T-cell (primary cell): ENCODE measurements at regions not wholly inside any gene's neighbourhood (a gene's known extent, or its start where the extent isn't known, plus 50 kb on each side); places are given as distances from the start of the nearest gene placed in this dataset.

Source experiments
- ATAC-seq, 4 experiments: fragments of 200-7000 bp in 3 of 4; fragments of 150-1000 bp in 1 of 4; cut with Tn5 transposase; replicated peaks in 1 of 4; 1 replicate in 3 of 4; 2 replicates in 1 of 4; pipeline ENCODE4 v1.10.0; 2021; ENCODE audit warnings: moderate library complexity in 3 of 4, mild to moderate bottlenecking in 2 of 4, moderate number of reproducible peaks in 1 of 4
- CTCF ChIA-PET, 2 donors: fragments of 300-600 bp; sonication (Branson Sonifier 250); formaldehyde crosslinking; loops; one replicate each; lab custom pipeline; 2022; ENCODE audit warnings: antibody characterized with exemption in 2 of 2; lab: Charles Lee
- POLR2A ChIA-PET, 2 donors: fragments of 300-600 bp; sonication (Branson Sonifier 250); formaldehyde crosslinking; loops; one replicate each; lab custom pipeline; 2022; ENCODE audit warnings: antibody characterized with exemption in 2 of 2; lab: Charles Lee
- DNase-seq, 35 experiments: peaks; one replicate each; pipeline versions ENCODE4 v3.0.0 to v3.0.0-alpha.2; 2013 to 2023
- H3K27ac ChIP-seq: one replicate; pipeline ENCODE4 v1.5.1; 2013; ENCODE audit warnings: low read length
- H3K27me3 ChIP-seq, 2 experiments: replicated peaks in 1 of 2; 1 replicate in 1 of 2; 2 replicates in 1 of 2; pipeline versions ENCODE4 v1.6.1 to v1.7.0; 2013; ENCODE audit warnings: low read length in 1 of 2, mixed read lengths in 1 of 2; ENCODE audit not compliant: control insufficient read depth in 2 of 2, insufficient read depth in 2 of 2; ENCODE audit errors: extremely low read depth in 1 of 2
- H3K36me3 ChIP-seq, 2 donors: 1 replicate in 1 of 2; 2 replicates in 1 of 2; pipeline versions ENCODE4 v1.6.1 to v1.7.0; 2013; ENCODE audit warnings: low read length in 1 of 2; ENCODE audit not compliant: control insufficient read depth in 2 of 2, insufficient read depth in 1 of 2; ENCODE audit errors: extremely low read depth in 1 of 2
- H3K4me1 ChIP-seq, 2 experiments: 1 replicate in 1 of 2; 2 replicates in 1 of 2; pipeline versions ENCODE4 v1.6.1 to v1.7.0; 2013; ENCODE audit warnings: low read length in 2 of 2, mixed read lengths in 1 of 2; ENCODE audit not compliant: insufficient read depth in 2 of 2, control insufficient read depth in 1 of 2; ENCODE audit errors: extremely low read depth in 1 of 2
- H3K4me3 ChIP-seq, 2 donors: 1 replicate in 1 of 2; 2 replicates in 1 of 2; pipeline versions ENCODE4 v1.5.1 to v1.7.0; 2013; ENCODE audit warnings: mild to moderate bottlenecking in 2 of 2, low read length in 1 of 2, moderate library complexity in 1 of 2; ENCODE audit not compliant: control insufficient read depth in 1 of 2; ENCODE audit errors: extremely low read depth in 1 of 2
- H3K9me3 ChIP-seq: 2 replicates; pipeline ENCODE4 v1.7.0; 2013
- H3K27ac Mint-ChIP-seq, 2 donors: one replicate each; pipeline ENCODE4 v1.8.0; 2020 to 2021; ENCODE audit warnings: mild to moderate bottlenecking in 2 of 2, mixed read lengths in 2 of 2
- H3K27me3 Mint-ChIP-seq, 2 donors: one replicate each; pipeline ENCODE4 v1.8.0; 2021 to 2022; ENCODE audit warnings: mixed read lengths in 2 of 2
- H3K36me3 Mint-ChIP-seq: one replicate; pipeline ENCODE4 v1.8.0; 2021; ENCODE audit warnings: mixed read lengths
- H3K4me1 Mint-ChIP-seq, 3 donors: one replicate each; pipeline ENCODE4 v1.8.0; 2020 to 2022; ENCODE audit warnings: mixed read lengths in 3 of 3, mild to moderate bottlenecking in 1 of 3
- H3K4me3 Mint-ChIP-seq, 3 donors: one replicate each; pipeline ENCODE4 v1.8.0; 2020 to 2022; ENCODE audit warnings: mild to moderate bottlenecking in 3 of 3, mixed read lengths in 3 of 3, moderate library complexity in 3 of 3
- H3K9me3 Mint-ChIP-seq, 3 donors: one replicate each; pipeline ENCODE4 v1.8.0; 2020 to 2022; ENCODE audit warnings: mixed read lengths in 3 of 3
- WGBS: methylation state at CpG from one replicate; pipeline ENCODE4 v1.1.5; 2013; ENCODE audit warnings: missing lambda C conversion rate; ENCODE audit not compliant: insufficient coverage; 5-methylcytosine and 5-hydroxymethylcytosine counted together

DNA sequence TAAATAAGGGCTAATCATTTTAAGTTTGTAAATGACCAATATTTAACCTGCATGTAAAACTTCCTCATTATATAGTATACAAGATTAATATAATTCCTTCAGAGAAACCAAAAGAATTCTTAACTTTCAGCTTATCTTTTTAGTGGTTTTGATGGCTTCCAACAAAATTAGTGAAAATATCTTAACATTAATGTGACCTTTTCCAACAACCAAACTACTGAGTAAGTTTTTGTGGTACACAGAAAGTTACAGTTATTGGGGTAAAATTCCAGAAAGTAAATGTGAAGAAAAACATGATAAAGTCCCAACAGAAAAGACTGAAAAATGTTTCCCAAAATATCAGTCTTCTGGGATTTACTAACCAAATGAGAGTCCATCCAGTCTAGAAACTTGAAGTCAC lies 111.0 kb upstream of the PDE3A start:
- Histone ChIP-seq H3K36me3 (no peaks in the 10 kb centered on the region), H3K9me3 (no peaks in the 10 kb centered on the region), H3K4me3 (no peak overlapping the region), H3K27me3 (no peaks in the 10 kb centered on the region), H3K27ac (no peak overlapping the region), H3K4me1 (no peaks in the 10 kb centered on the region)
- Mint-ChIP-seq H3K4me1 (no peaks in the 10 kb centered on the region), H3K36me3 (no peaks in the 10 kb centered on the region), H3K4me3 (no peak overlapping the region), H3K27ac (no peak overlapping the region), H3K9me3 (peaks cover 0 to 3% (median 0%) of the 10 kb centered on the region in 3 donors), H3K27me3 (no peaks in the 10 kb centered on the region)
- CTCF ChIA-PET, result no interaction called here
- POLR2A ChIA-PET, result no interaction called here
- DNase-seq (no peak), ATAC-seq (no peak)

DNA sequence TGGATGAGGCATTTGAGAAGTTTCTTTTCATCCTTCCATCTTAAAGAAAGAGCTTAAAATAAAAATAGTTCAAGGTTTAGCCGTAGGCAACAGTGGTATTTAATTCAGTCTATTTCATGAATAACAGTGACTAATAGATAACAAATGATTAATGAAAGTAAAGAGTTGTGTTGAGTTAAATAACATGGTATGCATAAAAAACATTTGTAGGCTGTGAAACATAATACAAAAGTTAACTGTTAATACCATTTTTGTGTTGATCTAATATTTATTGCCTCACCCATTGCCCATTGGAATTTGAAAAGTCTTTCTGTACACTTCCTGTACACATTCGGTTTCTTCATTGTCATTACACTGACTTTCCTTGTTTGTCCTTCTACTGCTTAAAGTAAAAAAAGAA lies 108.6 kb upstream of the PDE3A start:
- no CpG with 5 or more reads among the region's 2 CpGs for WGBS
- H3K27ac ChIP-seq, result no peak overlapping the region
- no peaks in the 10 kb centered on the region for H3K36me3 ChIP-seq
- no peak overlapping the region for H3K4me3 ChIP-seq
- DNase-seq (no peak), ATAC-seq (no peak)
- ChIA-PET CTCF (no interaction called here), POLR2A (no interaction called here)
- H3K27me3 Mint-ChIP-seq, result no peaks in the 10 kb centered on the region
- no peak overlapping the region for H3K27ac Mint-ChIP-seq
- H3K4me1 ChIP-seq, result no peaks in the 10 kb centered on the region
- H3K4me1 Mint-ChIP-seq, result no peaks in the 10 kb centered on the region
- no peak overlapping the region for H3K4me3 Mint-ChIP-seq
- no peaks in the 10 kb centered on the region for H3K9me3 ChIP-seq
- H3K27me3 ChIP-seq, result no peaks in the 10 kb centered on the region
- no peaks in the 10 kb centered on the region for H3K9me3 Mint-ChIP-seq
- no peaks in the 10 kb centered on the region for H3K36me3 Mint-ChIP-seq

DNA sequence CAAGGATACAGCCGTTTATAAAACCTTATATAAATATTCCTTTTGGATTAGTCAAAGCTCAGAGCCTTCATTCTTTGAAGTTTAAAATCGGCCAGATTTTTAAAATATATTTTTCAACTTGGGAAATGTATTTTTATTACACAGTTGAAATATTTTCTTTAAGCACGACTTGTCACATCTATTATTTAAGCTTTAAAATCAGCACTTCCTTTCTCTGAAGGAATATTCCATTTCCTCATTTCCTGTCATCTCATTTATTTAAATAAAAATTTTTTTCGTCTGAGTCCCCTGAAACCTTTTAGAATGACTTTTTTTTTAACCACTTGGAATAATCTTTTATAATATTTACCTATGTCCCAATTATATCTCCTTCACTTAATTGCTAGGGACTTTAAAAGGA lies 107.5 kb upstream of the PDE3A start:
- H3K27me3 Mint-ChIP-seq, result no peaks in the 10 kb centered on the region
- DNase-seq, result no peak
- H3K36me3 Mint-ChIP-seq, result no peaks in the 10 kb centered on the region
- no peaks in the 10 kb centered on the region for H3K4me1 Mint-ChIP-seq
- no peak overlapping the region for H3K27ac Mint-ChIP-seq
- Histone ChIP-seq H3K4me1 (no peaks in the 10 kb centered on the region), H3K9me3 (no peaks in the 10 kb centered on the region), H3K36me3 (no peaks in the 10 kb centered on the region), H3K27ac (no peak overlapping the region), H3K27me3 (no peaks in the 10 kb centered on the region), H3K4me3 (no peak overlapping the region)
- ChIA-PET POLR2A (no interaction called here), CTCF (no interaction called here)
- no peaks in the 10 kb centered on the region for H3K9me3 Mint-ChIP-seq
- no peak for ATAC-seq
- H3K4me3 Mint-ChIP-seq, result no peak overlapping the region
- no CpG with 5 or more reads among the region's 4 CpGs for WGBS

DNA sequence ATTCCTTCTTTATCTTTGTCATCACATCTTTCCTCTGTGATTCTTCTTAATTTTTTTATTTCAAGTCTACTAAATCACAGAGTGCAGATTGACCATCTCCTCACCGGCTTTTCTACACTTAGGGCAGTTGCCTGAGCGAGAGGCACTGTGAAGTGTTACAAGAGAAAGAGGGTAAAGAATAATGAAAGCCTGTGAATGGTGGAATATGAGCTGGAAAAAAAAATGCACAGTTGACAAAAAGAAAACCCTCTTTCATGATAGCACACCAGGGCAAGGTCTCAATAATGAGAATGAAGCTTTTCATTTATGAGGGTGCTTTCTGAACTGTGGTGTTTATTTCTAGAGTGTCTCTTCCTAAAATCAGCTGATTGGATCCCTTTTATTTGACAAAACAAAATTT lies 106.2 kb upstream of the PDE3A start:
- ChIA-PET POLR2A (no interaction called here), CTCF (no interaction called here)

DNA sequence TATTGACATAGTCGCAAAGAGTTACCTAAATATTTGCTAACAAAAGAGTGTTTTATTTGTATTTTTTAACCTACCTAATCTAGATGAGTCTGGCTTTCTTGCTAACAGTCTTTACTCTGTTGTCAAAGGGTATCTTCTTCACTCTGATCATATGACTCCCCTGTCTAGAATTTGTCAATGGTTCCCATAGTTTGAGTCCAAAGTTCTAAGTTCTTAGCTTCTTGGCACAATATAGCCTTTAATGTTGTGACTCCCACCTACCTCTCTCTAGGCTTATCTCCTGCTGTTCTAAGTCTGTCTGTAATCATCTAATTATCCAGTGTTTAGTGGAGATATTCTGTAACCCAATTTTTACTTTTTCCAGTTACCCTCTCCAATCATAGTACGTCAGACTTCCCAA lies 104.3 kb upstream of the PDE3A start:
- H3K27ac ChIP-seq, result no peak overlapping the region
- Mint-ChIP-seq H3K36me3 (no peaks in the 10 kb centered on the region), H3K4me3 (no peak overlapping the region), H3K4me1 (no peaks in the 10 kb centered on the region), H3K9me3 (peaks cover 0 to 3% (median 0%) of the 10 kb centered on the region in 3 donors), H3K27ac (no peak overlapping the region), H3K27me3 (no peaks in the 10 kb centered on the region)
- no CpG with 5 or more reads among the region's 2 CpGs for WGBS
- no peaks in the 10 kb centered on the region for H3K36me3 ChIP-seq
- ATAC-seq (no peak), DNase-seq (no peak)
- H3K4me3 ChIP-seq, result no peak overlapping the region
- ChIA-PET CTCF (no interaction called here), POLR2A (no interaction called here)
- no peaks in the 10 kb centered on the region for H3K9me3 ChIP-seq
- H3K4me1 ChIP-seq, result no peaks in the 10 kb centered on the region
- H3K27me3 ChIP-seq, result no peaks in the 10 kb centered on the region

More for the DNA sequence above, 106.2 kb upstream of the PDE3A start:
- Mint-ChIP-seq H3K36me3 (no peaks in the 10 kb centered on the region), H3K27me3 (no peaks in the 10 kb centered on the region), H3K27ac (no peak overlapping the region), H3K9me3 (no peaks in the 10 kb centered on the region), H3K4me3 (no peak overlapping the region), H3K4me1 (no peaks in the 10 kb centered on the region)
- H3K9me3 ChIP-seq, result no peaks in the 10 kb centered on the region
- no peaks in the 10 kb centered on the region for H3K4me1 ChIP-seq
- no peak overlapping the region for H3K4me3 ChIP-seq
- H3K27me3 ChIP-seq, result no peaks in the 10 kb centered on the region
- DNase-seq (no peak), ATAC-seq (no peak)
- no peaks in the 10 kb centered on the region for H3K36me3 ChIP-seq
- WGBS, result no CpG with 5 or more reads among the region's 2 CpGs
- no peak overlapping the region for H3K27ac ChIP-seq

DNA sequence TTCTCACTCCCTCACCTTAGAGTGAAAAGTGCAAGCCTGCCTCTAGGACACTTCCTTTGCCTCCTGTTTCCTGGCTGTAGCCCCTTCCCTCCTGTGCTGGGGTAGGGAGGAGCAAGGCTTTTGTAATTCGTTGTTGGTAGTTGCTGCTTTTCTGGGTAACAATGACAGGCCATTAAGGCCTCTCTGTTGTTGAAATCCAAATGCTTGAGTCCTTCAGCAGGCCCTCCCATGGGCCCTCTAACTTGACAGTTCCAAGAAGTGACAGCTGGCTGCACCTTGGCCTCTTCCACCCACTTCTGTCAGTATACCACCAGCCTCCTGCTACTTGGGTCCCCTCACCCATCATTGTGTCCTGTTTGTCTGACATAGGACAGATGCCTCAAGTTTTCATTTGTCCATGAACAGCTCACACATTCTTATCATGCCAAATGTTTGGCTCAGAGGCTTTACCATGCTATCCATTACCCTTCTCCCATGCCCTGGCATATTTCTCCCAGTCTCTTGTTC lies 103.7 kb upstream of the PDE3A start:
- H3K36me3 ChIP-seq, result no peaks in the 10 kb centered on the region
- ChIA-PET POLR2A (no interaction called here), CTCF (no interaction called here)
- H3K4me3 Mint-ChIP-seq, result no peak overlapping the region
- ATAC-seq (no peak), DNase-seq (no peak)
- H3K9me3 ChIP-seq, result no peaks in the 10 kb centered on the region
- no CpG with 5 or more reads among the region's 1 CpG for WGBS
- no peaks in the 10 kb centered on the region for H3K4me1 ChIP-seq
- no peaks in the 10 kb centered on the region for H3K36me3 Mint-ChIP-seq
- H3K4me3 ChIP-seq, result no peak overlapping the region
- H3K27ac Mint-ChIP-seq, result no peak overlapping the region
- no peaks in the 10 kb centered on the region for H3K27me3 Mint-ChIP-seq
- H3K27me3 ChIP-seq, result no peaks in the 10 kb centered on the region
- H3K4me1 Mint-ChIP-seq, result no peaks in the 10 kb centered on the region
- H3K27ac ChIP-seq, result no peak overlapping the region
- peaks cover 0 to 3% (median 0%) of the 10 kb centered on the region in 3 donors for H3K9me3 Mint-ChIP-seq

DNA sequence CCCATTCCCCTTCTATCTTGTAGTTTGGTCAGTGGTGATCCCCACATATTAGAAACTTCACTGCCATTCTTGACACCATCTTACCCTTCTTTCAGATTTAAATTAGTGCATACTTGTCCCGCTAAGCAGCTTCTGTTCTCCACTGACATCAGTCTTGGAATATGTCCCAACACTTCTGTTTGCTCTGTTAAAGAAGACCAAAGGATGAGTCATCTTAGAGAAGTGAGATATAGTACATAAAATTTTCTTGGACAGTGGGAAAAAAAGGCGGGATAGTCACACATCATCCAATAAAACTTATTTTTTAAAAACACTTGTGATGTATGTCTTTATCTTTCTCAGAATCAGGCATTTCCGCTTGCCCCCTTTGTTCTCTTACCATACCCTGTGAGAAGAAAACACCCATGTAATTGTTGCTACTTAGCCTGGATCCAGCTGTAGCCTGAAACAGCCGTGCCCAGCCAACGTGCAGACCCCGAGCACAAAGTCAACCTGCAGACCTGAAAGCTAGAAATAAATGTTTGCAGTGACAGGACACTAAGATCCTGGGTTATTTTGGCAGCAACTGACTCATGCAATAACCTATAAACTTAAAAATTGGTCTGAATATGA lies 100.1 kb upstream of the PDE3A start:
- no peak for ATAC-seq
- Mint-ChIP-seq H3K4me1 (no peaks in the 10 kb centered on the region), H3K27me3 (no peaks in the 10 kb centered on the region), H3K9me3 (peaks cover 0 to 3% (median 0%) of the 10 kb centered on the region in 3 donors), H3K4me3 (no peak overlapping the region), H3K36me3 (no peaks in the 10 kb centered on the region), H3K27ac (no peak overlapping the region)
- Histone ChIP-seq H3K9me3 (no peaks in the 10 kb centered on the region), H3K27me3 (no peaks in the 10 kb centered on the region), H3K4me3 (no peak overlapping the region), H3K27ac (no peak overlapping the region), H3K4me1 (no peaks in the 10 kb centered on the region), H3K36me3 (no peaks in the 10 kb centered on the region)
- ChIA-PET CTCF (no interaction called here), POLR2A (no interaction called here)
- WGBS, result no CpG with 5 or more reads among the region's 6 CpGs
- no peak for DNase-seq
